Fibroblast of the conjunctiva (primary cell): ENCODE measurements at regions not wholly inside any gene's neighbourhood (a gene's known extent, or its start where the extent isn't known, plus 50 kb on each side); places are given as distances from the start of the nearest gene placed in this dataset.

Source experiments
- DNase-seq: peaks from one replicate; pipeline ENCODE4 v3.0.0-alpha.2; 2010; ENCODE audit warnings: low read depth

DNA sequence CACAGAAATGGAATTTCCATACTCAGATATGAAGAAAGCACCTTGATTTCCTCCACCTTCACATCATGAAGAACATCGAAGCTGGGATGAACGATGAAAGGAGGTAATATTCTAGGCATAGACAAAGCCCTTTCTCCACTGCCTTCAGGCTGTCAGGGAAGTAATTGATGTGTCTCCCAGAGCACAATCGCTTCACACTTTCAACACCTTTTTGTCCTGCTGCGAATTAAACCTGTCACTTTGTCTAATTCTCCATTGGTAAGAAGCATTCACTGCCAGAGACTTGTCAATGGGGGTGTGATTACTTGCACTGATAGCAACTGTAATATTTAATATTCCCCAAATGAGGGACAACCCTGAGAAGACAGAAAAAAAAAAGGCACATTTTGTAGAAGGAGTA lies 260.1 kb downstream of the ETS1 start:
- no peak for DNase-seq

GRCh38 chr11:128326791-128327190 lies 260.6 kb downstream of the ETS1 start:
- no peak for DNase-seq

- no peak for DNase-seq
Measured at GRCh38 chr11:128324531-128325141, 262.7 kb downstream of the ETS1 start.

DNA sequence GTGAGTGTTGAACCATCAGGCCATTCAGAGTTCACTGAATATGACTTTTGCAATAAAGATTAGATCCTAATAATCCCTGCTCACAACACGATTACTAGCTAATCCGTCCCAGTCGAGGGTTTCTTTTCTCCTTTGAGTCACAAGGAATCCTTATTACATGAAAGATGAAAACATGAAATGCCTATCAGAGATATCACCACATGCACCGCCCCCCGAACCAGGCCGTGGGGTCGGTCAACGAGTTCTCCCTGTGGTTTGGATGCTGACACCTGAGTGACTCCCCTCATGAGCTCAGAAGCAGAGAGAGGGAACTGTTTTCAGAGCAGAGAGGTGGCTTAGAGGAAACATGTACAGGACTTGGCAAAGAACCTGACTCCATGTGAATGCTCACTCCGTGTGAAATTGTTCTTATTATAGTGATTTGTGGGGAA lies 263.3 kb downstream of the ETS1 start:
- no peak for DNase-seq

- no peak for DNase-seq
Measured at GRCh38 chr11:128323381-128323780, 264.0 kb downstream of the ETS1 start.

DNA sequence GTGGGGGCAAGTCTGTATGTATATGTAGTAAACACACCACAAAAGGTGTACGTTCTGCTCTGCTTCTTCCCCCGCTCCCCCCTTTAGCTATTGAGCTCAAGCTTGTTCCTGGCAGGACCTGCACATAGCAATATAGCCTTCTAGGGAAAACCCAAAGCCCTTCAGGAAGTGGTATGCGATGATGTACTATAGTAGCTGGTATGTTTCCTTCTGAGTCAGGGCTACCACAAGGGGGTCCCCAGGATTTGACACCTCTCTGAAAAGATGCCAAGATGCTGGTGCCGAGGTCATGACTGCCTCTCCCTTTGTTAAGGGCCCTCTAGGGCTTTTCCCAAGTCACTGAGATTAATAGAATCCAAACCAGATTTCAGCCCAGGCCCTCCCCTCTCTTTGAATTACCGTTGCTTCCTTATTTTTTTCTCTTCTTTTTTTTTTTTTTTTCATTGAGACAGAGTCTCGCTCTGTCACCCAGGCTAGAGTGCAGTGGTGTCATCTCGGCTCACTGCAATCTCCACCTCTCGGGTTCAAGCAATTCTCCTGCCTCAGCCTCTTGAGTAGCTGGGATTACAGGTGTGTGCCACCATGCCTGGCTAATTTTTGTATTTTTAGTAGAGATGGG lies 268.4 kb downstream of the ETS1 start:
- DNase-seq: no peak

DNA sequence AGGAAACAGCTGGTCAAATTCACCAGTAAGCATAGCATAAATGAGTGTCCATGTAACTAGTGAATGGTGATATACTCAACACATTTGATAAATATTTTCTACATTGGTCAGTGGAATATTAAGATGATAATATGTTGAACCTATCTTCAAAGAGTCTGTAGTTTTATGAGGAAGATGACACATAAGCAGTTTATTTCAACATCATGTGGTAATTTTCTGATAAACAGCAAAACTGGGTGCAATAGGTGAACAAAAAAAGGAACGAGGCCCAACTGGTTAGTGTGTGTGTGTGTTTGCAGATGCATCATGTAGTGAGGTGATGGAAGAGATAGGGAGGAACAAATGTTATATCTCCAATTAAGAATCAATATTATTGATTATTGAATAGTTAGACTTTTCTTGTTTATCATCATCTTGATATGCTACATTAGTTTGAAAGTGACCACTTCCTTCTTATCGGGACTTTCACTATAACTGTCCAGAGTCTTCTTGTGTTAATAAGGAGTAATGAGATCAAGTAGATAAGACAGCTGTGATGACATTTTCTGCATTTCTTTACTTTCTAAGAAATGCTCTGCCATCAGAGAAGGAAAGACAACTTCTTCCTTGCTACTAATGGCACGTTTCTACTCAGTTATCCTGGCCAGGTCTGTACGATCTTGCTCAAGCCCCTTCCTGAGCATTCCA lies 270.7 kb downstream of the ETS1 start:
- no peak for DNase-seq

GRCh38 chr11:128315933-128316332 lies 271.4 kb downstream of the ETS1 start:
- no peak for DNase-seq

DNA sequence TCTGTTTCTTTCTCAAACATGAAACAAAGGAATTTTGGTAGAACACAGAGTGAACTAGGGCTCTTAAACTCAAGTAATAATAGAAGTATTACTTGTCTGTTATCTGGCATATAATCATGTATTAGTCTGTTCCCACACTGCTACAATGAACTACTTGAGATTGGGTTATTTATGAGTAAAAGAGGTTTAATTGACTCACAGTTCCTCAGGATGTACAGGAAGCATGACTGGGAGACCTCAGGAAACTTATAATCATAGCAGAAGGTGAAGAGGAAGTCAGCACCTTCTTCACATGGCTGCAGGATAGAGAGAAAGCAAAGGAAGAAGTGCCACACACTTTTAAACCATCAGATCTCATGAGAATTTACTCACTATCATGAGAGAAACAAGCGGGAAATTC lies 273.4 kb downstream of the ETS1 start:
- no peak for DNase-seq

DNA sequence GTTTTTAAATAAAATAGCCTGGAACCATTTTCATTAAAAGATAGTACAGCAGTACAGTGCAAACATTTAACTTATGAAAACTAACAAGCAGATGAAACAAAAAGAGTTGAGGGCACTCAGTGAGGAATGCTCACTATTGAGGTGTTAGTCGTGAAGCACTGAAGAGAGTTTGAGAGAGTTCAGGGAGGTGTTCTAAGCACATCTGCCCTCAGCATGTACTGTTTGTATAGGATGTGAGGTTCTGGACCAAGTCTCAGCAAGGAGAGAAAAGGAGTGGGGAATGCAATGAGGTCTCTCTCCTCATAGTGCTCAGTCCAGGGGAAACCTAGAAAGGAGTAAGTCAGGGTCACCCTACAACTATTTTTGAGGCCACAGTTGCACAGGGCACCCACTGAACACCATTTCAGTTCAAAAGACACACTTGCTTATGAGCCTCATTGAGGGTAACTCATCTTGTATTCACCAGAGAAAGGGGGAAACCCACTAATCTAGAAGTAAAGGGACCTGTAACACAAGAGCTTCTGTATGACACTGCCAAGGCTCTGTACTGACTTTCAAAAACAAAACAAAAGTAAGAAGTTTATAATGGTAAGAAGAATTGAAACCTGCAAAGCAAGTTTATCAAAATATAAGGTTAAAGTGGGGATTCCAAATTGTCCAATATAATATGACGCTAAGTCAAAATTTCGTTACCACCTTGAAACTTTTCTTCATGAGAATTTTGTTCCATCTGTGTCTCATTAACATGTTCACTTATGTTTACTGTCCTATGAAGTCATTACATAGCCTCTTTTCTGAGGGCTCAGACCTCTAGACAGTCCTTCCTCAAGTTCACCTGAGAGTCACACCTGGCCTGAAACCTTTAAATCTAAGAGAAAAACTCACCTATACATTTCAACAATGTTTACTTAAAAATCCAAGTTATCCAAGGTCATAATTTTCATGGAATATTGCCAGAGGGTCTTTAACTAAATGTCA lies 275.3 kb downstream of the ETS1 start:
- DNase-seq: no peak

- no peak for DNase-seq
Measured at GRCh38 chr11:128310676-128311445, 276.5 kb downstream of the ETS1 start.

- no peak for DNase-seq
Measured at GRCh38 chr11:128310005-128310404, 277.4 kb downstream of the ETS1 start.

GRCh38 chr11:128308794-128309193 lies 278.6 kb downstream of the ETS1 start:
- DNase-seq: no peak

GRCh38 chr11:128305588-128305987 lies 281.8 kb downstream of the ETS1 start:
- DNase-seq: no peak

- no peak for DNase-seq
Measured at GRCh38 chr11:128304666-128305485, 282.5 kb downstream of the ETS1 start.

DNA sequence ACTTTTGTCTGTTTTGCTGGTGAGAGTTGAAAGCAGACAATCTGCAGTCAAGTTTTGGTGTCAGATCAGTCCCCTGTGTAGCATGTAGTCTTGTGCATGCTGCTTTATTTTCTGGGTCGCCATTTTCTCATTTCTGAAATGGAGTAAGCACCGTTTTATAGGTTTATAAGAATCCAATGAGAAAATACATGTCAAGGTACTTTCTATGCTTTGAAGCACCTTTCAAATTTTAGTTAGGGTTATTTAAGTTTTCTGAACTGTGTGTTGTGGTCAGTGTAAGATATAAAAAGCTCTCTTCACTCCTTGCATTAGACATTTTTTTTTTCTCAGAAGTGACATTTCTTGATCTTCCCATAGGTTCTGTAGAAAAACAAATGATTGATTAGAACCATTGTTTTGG lies 283.2 kb downstream of the ETS1 start:
- DNase-seq: no peak

- no peak for DNase-seq
Measured at GRCh38 chr11:128303383-128303782, 284.0 kb downstream of the ETS1 start.

GRCh38 chr11:128302425-128303186 lies 284.8 kb downstream of the ETS1 start:
- no peak for DNase-seq

DNA sequence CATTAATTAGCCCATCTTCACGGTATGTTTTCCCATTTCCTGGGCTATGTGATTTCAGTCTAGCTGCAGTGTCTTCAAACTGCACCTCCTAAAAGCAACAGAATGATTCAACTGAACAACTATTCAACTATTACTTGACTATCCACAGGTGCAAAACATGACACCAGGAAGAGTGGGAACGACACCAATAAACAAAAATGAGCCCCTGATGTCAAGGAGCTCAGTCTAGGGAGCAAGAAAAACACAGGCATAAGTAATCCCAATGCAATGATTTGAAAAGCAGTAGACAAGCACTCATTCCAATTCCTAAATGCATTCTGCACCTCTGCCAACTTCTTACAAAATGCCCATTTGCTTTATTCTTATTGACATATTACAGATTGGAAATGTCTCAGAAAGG lies 285.6 kb downstream of the ETS1 start:
- DNase-seq: no peak

DNA sequence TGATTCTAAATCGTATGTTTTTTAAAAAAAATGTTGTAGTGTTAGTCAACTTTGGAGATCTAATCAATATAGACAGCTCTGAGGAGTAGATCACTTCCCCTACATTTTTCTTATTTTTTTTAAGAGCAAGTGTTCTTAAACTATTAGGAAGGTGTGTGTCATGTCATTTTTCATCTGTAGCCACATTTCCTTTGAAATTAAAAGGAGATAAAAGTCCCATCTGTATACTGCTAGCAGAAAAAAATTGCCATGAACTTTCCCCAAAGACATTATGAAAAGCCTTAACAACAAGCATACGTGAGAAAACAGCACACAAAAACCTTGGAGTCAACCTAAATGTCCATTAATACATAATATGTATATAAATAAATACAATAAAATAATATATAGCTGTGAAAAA lies 286.6 kb downstream of the ETS1 start:
- DNase-seq: no peak
